ENCODE measurements at regions not wholly inside any gene's neighbourhood (a gene's known extent, or its start where the extent isn't known, plus 50 kb on each side); places are given as distances from the start of the nearest gene placed in this dataset.

DNA sequence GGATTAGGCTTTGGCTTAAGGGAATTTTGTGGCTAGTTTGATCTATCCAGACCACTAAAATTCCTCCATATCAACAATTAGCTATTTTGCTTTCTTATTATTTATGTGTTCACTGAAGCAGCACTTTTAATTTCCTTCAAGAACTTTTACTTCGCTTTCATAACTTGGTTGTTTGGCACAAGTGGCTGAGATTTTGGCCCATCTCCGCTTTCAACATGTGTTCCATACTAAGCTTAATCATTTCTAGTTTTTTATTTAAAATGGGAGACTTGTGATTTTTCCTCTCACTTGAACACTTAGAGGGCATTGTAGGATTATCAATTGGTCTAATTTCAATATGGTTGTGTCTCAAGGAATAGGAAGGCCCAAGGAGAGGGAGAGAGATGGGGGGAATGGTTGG, 102.4 kb upstream of the HSF2 start:
- DNase-seq (ENCODE audit: low read depth) = no peak
- TF ChIP-seq, protein P1, sequence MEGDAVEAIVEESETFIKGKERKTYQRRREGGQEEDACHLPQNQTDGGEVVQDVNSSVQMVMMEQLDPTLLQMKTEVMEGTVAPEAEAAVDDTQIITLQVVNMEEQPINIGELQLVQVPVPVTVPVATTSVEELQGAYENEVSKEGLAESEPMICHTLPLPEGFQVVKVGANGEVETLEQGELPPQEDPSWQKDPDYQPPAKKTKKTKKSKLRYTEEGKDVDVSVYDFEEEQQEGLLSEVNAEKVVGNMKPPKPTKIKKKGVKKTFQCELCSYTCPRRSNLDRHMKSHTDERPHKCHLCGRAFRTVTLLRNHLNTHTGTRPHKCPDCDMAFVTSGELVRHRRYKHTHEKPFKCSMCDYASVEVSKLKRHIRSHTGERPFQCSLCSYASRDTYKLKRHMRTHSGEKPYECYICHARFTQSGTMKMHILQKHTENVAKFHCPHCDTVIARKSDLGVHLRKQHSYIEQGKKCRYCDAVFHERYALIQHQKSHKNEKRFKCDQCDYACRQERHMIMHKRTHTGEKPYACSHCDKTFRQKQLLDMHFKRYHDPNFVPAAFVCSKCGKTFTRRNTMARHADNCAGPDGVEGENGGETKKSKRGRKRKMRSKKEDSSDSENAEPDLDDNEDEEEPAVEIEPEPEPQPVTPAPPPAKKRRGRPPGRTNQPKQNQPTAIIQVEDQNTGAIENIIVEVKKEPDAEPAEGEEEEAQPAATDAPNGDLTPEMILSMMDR (conservative IDR thresholded peaks at IDR 0.05; ENCODE audit: low read depth, low read length) = no peak
- no peak overlapping the region for H3K4me3 ChIP-seq (ENCODE audit: low read depth, low read length)

DNA sequence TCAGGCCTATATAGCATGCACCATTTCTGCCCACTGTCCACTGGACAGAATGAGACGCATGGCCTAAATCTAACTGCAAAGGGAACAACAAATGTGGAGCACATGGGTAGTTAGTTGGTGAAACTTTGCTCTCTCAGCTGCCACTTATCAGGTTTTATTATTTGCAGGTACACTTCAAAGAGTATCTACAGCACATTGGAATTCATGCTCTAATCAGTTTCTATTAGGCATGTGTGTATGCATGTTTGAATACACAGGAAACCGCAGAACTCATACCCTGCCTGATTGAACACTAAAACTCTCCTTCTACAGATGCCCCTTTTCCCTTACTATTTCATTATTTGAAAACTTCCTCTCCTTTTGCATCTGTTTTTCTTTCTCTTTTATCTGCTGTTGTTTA, 97.4 kb upstream of the HSF2 start:
- no peak for DNase-seq (ENCODE audit: low read depth)
- TF ChIP-seq, protein P1 (conservative IDR thresholded peaks at IDR 0.05; ENCODE audit: low read depth, low read length) = no peak
- no peak overlapping the region for H3K4me3 ChIP-seq (ENCODE audit: low read depth, low read length)

- no peak for DNase-seq (ENCODE audit: low read depth)
- TF ChIP-seq, protein P1 (conservative IDR thresholded peaks at IDR 0.05; ENCODE audit: low read depth, low read length) = no peak
- H3K4me3 ChIP-seq (ENCODE audit: low read depth, low read length) = no peak overlapping the region
These were observed 91.9 kb upstream of the HSF2 start for GRCh38 chr6:122307577-122307976.

DNA sequence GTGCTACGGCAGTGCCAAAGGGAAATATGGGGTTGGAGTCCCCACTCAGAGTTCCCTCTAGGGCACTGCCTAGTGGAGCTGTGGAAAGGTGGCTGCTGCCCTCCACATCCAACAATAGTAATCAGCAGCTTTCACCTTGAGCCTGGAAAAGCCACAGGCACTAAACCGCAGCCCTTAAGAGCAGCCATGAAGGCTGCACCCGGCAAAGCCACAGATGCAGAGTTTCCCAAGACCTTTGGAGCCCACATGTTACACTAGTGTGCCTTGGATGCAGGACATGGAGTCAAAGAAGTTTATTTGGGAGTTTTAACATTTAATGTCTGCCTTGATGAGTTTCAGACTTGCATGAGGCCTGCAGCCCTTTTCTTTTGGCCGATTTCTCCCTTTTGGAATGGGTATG, 91.4 kb upstream of the HSF2 start:
- H3K4me3 ChIP-seq (ENCODE audit: low read depth, low read length) = no peak overlapping the region
- TF ChIP-seq, protein P1 (conservative IDR thresholded peaks at IDR 0.05; ENCODE audit: low read depth, low read length) = no peak
- DNase-seq (ENCODE audit: low read depth) = no peak

DNA sequence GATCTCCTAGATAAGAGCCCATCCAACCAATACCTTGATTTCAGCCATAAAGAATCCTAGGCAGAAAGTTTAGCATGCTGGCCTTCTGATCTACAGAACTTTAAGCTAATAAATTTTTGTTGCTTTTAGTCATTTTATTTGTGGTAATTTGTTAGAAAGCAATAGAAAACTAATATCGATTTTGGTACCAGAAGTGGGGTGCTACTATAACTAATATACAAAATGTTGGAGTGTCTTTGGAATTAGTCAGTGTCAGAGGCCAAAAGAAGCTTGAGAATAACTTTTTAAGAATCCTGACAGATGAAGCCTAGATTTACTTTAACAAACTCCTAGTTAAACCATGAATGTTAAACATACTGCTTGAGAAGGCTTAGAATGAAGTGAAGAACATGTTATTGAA, 83.6 kb upstream of the HSF2 start:
- no peak for DNase-seq (ENCODE audit: low read depth)
- TF ChIP-seq, protein P1 (conservative IDR thresholded peaks at IDR 0.05; ENCODE audit: low read depth, low read length) = no peak

DNA sequence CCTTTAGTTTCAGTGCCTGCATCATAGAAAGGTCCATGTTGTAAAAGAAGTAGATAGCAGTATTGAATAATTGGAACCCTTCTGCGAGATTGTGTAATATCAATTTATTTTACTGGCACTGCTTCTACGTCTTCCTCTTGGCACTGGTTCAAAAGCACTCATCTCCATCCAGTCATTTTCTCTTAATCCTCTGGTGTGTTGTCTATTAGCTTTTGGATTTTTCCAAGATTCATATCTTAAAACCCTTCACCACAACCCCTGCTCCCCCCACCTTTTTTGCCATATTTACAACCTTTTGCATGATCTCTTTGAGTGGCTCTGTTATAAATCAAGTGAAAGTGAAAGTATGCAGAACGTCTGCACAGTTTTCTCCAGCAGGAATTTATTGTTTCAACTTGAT, 76.6 kb upstream of the HSF2 start:
- peak overlapping the region; percentile 55 for H3K4me3 ChIP-seq (ENCODE audit: low read depth, low read length)
- DNase-seq (ENCODE audit: low read depth) = peak; percentile 35

More for the DNA sequence above, 83.6 kb upstream of the HSF2 start:
- H3K4me3 ChIP-seq (ENCODE audit: low read depth, low read length) = no peak overlapping the region

GRCh38 chr6:122323361-122323760, 76.1 kb upstream of the HSF2 start:
- peak; percentile 22 for DNase-seq (ENCODE audit: low read depth)
- peak overlapping the region; percentile 55 for H3K4me3 ChIP-seq (ENCODE audit: low read depth, low read length)
- TF ChIP-seq, protein P1 (conservative IDR thresholded peaks at IDR 0.05; ENCODE audit: low read depth, low read length) = no peak

More for the DNA sequence above, 76.6 kb upstream of the HSF2 start:
- TF ChIP-seq, protein P1 (conservative IDR thresholded peaks at IDR 0.05; ENCODE audit: low read depth, low read length) = no peak

Measured in choroid plexus epithelial cell (primary cell).